GM19351 (cell line): ENCODE measurements at regions not wholly inside any gene's neighbourhood (a gene's known extent, or its start where the extent isn't known, plus 50 kb on each side); places are given as distances from the start of the nearest gene placed in this dataset.
"Not testable (repeated sequence)": the region's sequence is repeated elsewhere in the genome, so short reads cannot be mapped to it uniquely, and the experiment has no call there.

Experiments used
- ATAC-seq: cut with Tn5 transposase; IDR thresholded peaks from one replicate; pipeline ENCODE4 v1.9.1; 2021; ENCODE audit warnings: mild to moderate bottlenecking, moderate library complexity; ENCODE audit not compliant: unreplicated experiment

DNA sequence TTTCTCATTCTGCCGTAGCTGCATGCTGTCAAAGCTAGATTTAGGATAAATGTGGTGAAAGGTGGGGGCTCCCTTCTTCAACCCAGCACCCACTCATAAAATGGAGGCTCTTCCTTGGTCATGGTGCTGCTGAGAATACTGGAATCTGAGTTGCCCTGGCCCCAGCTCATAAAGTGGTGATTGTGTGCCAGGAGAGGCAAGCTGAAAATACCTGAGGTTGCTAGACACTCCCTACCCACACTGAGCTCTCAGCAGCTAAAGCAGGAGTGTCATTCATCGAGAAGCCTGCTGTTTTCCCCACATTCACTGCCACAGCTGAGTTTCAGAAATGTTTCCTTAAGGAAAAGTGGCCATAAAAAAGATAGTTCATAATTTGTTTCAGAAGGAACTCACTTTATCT, 297.1 kb upstream of the RBMS1 start:
- ATAC-seq = no peak

DNA sequence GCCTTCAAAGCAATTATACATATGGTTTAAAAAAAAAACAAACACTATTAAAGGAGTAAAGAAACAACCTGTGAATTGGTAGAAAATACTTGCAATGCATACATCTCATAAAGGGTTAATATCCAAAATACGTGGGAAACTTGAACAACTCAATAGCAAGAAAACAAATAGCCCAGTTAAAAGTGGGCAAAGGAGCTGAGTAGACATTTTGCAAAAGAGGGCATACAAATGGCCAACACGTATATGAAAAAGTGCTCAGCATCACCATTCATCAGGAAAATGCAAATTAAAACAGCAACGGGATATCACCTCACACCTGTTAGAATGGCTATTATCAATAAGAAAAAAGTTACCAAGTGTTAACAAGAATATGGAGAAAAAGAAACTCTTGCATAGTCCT, 298.3 kb upstream of the RBMS1 start:
- ATAC-seq = no peak

DNA sequence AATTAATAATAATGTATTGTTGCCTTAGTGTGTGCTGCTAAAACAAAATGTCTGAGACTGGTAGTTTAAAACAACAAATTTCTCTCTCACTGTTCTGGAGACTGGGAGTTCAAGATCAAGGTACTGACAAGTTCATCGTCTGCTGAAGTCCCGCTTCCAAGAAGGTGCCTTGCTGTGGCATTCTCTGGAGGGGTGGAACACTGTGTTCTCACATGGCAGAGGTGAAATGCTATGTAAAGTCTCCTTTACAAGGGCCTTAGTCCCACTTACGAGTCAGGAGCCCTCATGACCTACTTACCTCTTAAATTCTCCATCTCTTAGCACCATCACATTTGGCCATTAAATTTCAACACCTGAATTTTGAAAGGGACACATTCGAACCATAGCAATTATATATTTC, 299.2 kb upstream of the RBMS1 start:
- ATAC-seq = no peak

DNA sequence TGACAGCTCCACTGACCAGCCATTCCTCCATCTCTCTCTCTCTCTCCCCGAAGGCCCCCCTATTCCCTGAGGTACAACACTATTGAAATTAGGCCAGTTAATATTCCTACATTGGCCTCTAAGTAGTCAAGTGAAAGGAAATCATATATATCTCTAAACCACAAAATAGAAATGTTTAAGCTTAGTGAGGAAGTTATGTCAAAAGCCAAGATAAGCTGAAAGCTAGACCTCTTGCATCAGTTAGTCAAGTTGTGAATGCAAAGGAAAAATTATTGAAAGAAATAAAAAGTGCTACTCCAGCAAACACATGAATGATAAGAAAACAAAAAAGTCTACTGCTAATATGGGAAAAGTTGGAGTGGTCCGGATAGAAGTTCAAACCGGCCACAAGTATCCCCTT, 301.3 kb upstream of the RBMS1 start:
- ATAC-seq = no peak

DNA sequence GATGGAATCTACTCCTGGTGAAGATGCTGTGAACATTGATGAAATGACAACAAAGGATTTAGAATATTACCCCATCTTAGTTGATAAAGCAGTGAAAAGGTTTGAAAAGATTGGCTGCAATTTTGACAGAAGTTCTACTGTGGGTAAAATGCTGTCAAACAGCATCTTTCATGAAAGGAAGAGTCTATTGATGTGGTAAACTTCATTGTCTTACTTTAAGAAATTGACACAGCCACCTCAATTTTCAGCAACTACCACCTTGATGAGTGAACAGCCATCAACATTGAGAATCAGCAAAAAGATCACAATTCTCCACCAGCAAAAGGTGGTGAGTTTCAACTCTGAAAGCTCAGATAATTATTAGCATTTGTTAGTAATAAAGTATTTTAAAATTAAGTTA, 310.3 kb upstream of the RBMS1 start:
- ATAC-seq = no peak

DNA sequence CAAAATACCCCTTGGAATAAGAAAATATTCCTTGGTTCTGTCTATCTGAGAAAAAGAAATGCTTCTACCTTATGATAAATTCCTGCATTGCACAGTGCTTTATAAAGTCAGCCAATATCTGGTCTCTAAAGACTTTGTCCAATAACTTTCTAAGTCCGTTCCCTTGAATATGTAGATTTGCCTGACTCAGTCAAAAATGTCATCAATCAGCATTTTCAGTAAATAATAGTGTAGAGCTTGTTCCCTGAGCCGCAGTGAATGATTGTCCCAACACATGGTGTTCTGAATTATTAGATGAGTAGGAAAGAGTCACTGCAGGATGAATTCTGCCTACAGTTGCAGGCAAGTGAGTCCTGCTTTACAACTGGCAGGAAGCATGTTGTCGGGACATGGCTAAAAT, 316.8 kb upstream of the RBMS1 start:
- no peak for ATAC-seq

DNA sequence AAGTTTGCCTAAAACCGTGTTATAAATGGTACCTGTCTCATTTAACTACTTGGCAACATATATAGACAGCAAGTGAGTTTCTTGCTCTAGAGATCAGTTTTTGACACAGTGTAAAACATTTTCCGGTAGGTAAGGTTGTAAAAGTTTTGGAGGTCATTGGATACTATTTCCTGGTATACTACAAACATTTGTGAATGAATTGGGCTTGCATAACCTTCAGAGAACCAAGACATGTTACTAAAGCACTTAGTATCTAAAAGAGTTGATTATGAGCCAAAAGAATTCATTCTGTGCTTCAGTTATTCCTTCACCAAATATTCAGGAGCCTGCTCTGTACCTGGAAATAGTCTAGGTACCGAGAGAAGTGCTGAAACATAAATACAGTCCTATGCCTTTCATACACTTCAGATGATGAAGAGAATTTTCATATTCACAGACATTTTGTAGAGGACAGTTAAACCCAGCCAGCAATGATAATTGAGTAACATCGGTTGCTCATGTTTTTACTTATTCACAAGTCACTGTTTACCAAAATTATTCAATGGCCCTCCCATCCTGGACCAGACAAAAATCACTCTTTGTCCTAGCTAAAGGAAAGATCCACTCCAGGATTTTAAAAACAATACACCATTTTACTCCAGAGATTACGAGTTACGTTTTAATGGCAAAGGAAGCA, 319.4 kb upstream of the RBMS1 start:
- ATAC-seq = no peak

DNA sequence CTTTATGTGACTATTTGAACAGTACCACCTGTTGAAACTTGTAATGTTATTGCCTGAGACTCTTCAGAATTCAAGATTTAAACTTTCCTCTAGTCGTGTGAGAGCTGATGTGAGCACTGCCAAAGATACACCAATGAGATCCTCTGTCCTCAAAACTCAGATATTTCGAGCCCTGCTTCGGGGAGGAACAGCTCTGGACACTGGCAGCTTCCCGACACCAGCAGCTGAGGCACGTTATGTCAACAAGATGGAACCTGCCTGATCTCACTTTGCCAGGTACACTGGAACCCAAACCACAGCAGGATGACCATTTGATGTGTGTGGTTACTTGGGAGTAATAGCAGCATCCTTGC, 319.9 kb upstream of the RBMS1 start:
- no peak for ATAC-seq

DNA sequence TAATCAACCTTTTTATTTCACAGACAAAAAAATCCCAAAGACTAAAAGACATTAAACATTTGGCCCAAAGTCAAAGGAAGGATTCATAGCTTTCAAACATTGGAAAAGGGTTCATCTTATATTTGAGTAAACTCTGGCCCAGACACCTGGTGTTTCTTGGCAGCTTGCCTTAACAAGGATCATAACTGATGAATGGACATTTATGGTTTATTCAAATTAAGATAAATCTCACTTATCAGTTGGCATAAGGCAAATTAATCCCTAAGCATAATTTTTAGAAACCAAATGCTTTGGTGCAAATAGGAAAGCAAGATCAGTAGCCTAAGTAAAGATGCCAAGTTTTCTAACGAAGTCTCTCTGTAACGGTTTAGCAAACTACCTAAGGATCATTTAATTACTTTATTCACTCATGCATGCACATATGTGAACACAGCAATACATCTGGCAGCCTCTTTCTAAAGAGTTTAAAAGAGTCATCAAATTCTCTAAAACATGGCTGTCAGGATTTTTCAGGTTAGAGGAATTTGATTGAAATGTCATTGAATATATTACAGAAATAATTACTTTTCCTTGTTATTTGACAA, 323.4 kb upstream of the RBMS1 start:
- no peak for ATAC-seq

DNA sequence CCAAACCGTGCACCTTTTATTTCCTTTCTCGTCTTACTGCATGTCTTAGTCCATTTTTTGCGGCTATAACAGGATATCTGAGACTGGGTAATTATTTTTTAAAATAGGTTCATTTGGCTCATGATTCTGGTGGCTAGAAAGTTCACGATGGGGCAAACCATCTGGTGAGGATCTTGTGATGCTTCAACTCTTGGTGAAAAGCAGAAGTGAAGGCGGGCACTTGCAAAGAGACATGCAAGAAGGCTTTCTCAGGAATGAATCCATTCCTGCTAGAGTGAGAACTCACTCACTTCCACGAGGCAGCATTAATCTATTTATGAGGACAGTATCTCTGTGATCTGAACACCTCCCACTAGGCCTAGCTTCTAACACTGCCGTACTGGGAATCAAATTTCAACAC, 327.1 kb upstream of the RBMS1 start:
- ATAC-seq = no peak

DNA sequence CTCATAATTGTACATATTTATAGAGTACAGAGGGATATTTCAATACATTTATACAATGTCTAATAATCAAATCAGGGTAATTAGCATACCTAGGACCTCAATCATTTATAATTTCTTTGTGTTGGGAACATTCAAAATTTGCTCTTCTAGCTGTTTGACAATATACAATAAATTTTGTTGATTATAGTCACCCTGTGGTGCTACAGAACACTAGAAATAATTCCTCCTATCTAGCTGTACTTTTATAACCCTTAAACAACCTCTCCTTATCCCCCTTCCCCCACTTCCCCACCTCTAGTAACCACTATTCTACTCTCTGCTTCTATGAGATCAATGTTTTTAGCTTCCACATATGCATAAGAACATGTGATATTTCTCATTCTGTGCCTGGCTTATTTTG, 328.4 kb upstream of the RBMS1 start:
- no peak for ATAC-seq

DNA sequence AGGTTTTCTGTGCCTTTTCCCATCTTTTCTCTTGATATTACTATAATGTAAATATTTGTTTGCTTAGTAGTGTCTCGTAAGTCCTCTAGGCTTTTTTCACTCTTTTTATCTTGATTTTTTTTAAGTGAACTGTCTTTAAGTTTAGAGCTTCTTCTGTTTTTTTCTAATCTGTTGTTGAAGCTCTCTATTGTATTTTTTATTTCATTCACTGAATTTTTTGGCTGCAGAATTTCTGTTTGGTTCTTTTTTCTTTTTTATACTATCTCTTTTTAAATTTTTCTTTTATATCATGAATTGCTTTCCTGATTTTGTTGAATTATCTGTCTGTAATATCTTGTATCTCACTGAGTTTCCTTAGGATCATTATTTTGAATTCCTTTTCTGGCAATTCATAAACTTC, 331.8 kb upstream of the RBMS1 start:
- no peak for ATAC-seq

DNA sequence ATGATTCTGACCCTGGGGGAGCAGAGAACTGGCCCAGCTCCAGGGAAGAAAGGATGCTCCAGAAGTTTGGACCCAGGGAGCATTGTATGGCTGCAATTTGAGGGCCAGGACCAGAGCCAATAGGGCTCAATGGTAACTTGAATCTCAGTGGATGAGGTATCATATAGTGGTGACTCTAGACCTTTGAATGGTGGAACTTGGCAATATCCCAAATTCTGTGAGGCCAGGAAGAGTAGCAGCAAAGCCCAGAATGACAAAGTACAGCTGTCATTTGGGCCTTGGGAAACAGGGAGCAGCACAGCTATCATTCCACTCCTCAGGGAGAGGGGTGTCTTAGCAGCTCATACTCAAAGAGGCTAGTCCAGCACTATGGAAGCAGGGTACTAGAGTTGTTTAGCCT, 332.9 kb upstream of the RBMS1 start:
- ATAC-seq = no peak

DNA sequence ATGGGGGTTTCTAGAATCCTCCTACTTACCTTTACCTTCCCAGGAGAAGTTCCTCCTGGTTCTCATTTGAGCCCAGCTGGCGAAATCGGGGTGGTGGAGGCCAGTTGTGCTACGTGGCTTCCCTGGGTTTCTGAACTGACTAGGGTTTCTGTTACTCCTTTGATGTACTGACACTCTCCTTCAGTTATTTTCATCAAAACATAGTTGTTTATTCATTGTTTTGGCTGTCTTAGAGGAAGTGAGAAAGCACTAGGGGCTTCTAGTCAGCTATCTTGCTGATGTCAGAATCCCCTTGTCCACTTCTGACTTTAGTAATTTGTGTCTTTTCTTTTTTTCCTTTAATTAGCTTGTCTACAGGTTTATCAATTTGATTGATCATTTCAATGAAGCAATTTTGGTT, 332.2 kb upstream of the TANK start:
- peak; percentile 54 for ATAC-seq

DNA sequence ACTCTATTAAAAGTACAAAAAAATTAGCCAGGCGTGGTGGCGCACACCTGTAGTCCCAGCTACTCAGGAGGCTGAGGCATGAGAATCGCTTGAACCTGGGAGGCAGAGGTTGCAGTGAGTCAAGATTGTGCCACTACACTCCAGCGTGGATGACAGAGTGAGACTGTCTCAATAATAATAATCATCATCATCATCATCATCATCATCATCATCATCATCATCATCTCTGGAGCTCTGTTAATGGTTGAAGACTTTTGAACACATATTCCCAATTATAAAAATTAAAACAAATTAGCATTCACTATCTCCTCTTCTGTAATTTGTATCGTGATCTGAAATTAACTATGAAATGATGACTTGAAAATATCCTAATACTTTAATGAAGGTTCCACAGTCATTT, 327.8 kb upstream of the TANK start:
- not testable (repeated sequence) for ATAC-seq

DNA sequence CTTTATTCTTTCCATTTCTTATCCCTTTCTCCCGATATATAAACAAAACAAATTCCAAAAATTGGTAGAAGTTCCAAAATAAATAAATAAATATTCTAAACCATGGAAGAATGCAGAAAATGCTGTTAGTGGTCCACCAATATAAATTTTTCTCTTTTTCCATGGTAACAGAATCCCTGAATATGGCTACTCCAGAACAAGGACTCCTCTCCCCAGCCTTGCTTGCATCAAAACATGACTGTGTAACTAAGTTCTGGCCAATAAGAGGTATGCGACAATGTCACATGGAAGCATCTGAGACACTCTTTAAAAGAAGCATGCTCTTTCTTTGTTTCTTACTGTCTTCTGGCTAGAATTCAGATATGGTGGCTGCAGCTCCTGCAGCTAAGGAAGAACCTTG, 325.1 kb upstream of the TANK start:
- no peak for ATAC-seq

DNA sequence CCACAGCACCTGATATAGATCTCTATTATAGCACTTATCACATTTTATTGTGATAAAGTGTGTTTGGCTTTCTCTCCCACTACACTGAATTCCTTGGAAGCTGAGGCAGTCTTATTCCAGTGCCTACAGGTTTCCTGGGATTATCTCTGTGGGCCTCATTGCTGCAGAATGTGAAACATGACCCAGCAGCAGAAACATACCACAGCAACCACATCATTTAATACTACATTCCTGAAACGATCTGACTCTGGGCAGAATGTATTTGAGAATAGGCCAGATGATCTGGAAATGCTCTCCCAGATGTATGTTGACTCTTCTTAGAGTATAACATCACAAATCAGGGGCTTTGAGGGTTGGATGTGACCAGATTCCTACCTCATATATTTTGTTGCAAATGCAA, 323.5 kb upstream of the TANK start:
- ATAC-seq = no peak

DNA sequence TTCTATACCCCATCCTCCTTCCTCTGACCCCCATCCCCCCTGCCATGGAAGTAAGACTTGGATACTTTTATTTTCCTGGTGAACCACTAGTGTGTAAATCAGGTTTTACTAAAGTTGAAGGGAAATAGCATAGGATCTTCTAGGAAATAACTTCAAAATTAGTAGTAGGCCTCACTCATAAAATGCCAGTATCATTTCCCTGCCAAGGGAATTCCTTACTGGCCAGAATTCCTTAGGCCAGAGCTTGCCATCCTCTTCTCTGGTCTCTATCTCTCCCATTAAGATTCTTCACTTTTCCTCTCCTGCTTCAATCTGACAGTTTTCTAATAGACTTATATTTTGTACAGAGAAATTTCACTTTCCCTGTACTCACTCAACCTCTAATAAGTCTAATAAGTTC, 322.8 kb upstream of the TANK start:
- ATAC-seq = no peak

DNA sequence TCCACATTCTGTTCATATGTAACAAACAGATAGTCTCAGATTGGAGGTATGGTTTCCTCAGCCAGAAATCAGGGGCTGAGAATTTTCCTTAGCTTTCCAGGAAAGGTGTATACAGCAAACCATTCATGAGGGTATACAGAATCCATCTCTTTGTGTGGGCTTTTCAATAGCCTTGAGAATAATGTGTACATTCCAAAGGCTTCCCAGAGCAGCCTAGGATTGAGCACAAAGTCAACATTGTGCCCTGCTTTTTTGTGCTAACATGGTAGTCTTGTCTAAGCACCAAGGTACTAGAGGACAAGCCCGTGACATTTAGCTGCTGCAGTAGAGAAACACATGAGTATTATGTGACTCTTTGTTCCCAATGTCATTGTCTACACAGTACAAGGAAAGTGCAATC, 322.1 kb upstream of the TANK start:
- no peak for ATAC-seq

DNA sequence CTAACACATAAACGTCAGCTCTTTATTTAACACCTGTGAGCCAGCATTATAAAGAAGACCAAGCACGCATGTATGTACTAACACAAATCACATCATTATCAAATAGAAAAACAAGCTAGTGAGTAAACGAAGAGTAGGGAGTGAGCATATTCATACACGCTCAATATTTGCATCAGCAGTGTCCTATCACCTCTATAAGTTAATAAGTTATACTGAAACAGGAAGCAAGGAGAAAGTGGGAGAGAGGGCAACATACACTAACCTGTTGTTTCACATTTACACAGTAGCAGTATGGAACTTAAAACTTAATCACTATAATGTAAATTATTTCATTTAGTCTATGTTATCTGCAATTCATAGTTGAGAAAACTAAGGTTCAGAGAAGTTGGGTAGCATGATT, 321.5 kb upstream of the TANK start:
- ATAC-seq = no peak

DNA sequence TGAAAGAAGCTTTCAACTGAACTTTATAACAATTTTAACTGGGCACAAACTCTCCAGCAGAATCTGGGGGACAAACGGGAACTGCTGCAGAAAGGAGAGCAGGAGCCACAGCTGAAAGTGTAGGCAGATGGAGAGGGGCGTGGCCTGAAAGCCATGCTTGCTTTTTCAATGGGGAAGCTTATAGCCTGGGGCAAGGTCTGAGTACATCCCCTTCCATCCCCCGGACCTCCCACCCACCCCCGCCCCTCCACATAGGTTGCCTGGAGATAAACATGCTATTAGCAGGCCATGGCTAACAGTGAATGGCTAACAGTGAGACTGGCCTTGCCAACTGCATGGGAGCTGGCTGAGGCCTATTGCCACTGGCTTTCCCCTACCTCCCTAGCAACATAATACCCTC, 317.9 kb upstream of the TANK start:
- no peak for ATAC-seq

DNA sequence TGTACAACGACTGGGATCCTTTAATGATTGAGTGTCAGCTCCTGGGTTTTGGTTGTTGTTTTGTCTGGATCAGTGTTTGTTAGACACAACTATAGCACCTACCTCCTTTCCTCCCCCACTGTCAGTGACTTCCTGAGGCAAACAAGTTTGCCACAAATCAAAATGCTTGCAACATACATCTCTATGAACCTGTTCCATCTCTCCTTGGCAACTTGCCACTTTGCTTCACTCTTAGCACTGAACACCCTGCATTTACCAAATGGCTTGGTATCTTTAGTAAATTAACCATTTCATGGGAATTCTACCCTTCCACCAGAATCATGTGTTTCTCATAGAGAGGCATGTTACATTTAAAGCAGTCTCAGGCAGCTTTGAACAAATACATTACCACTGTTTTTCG, 301.1 kb upstream of the TANK start:
- ATAC-seq = no peak

DNA sequence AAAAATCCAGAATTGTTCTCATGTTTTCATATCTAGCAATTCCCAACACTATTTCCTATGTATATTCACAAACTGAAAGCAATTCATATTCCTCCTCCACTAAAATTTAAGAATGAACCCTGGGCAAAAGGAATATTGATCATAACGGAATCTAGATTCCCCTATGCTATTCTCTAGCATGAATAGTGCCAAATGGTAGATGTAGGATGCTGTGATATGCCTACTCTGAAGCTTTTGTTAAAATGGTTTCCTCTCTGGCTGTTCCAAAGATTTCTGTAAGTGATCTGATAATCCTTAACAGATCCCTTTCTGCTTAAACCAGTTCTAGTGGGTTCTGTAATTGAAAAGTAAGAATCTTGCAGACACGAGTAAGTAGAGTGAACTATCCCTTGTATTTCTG, 298.0 kb upstream of the TANK start:
- ATAC-seq = no peak
